Transverse colon (tissue), 4 donors: ENCODE measurements at regions not wholly inside any gene's neighbourhood (a gene's known extent, or its start where the extent isn't known, plus 50 kb on each side); places are given as distances from the start of the nearest gene placed in this dataset.

Source experiments
- CTCF ChIP-seq, 5 experiments: fragments of 200-600 bp in 3 of 5; fragments of 450-650 bp in 2 of 5; sonication (generic) in 3 of 5; IDR thresholded peaks; 1 replicate in 2 of 5; 2 replicates in 3 of 5; pipeline ENCODE4 v1.5.1; 2016 to 2017; ENCODE audit warnings: antibody characterized with exemption in 5 of 5, inconsistent platforms in 3 of 5, mild to moderate bottlenecking in 2 of 5, moderate library complexity in 1 of 5
- POLR2A ChIP-seq: fragments of 450-650 bp; IDR thresholded peaks from one replicate; pipeline ENCODE4 v1.6.1; 2016; ENCODE audit warnings: antibody characterized with exemption, mild to moderate bottlenecking, moderate library complexity
- POLR2AphosphoS5 ChIP-seq, 3 donors: sonication (generic); formaldehyde crosslinking; IDR thresholded peaks; one replicate each; pipeline ENCODE4 v1.6.1; 2016; ENCODE audit warnings: antibody characterized with exemption in 3 of 3

- TF ChIP-seq CTCF (IDR thresholded peaks at IDR 0.05) = no peak
- TF ChIP-seq POLR2AphosphoS5 (IDR thresholded peaks at IDR 0.05) = no peak
- TF ChIP-seq POLR2A = no peak
Measured at GRCh38 chr13:30360586-30360985, 53.2 kb upstream of the KATNAL1 start.
